ENCODE measurements at regions not wholly inside any gene's neighbourhood (a gene's known extent, or its start where the extent isn't known, plus 50 kb on each side); places are given as distances from the start of the nearest gene placed in this dataset.

GRCh38 chr5:82748688-82749460 lies 328.3 kb downstream of the TMEM167A start:
- TF ChIP-seq GABPA (IDR thresholded peaks at IDR 0.05; ENCODE audit: borderline replicate concordance, insufficient read depth, low read length) (no peak), CTCF (IDR thresholded peaks at IDR 0.05; ENCODE audit: control extremely low read depth in 1 of 3, insufficient read depth in 1 of 3, low read depth in 1 of 3, low read length in 3 of 3) (no peak), RAD21 (IDR thresholded peaks at IDR 0.05 in 1 of 2, conservative IDR thresholded peaks at IDR 0.05 in 1 of 2; ENCODE audit: low read depth in 2 of 2, low read length in 2 of 2) (no peak), POLR2AphosphoS5 (IDR thresholded peaks at IDR 0.05; ENCODE audit: low read depth, low read length) (no peak)
- TF ChIP-seq, protein P1, sequence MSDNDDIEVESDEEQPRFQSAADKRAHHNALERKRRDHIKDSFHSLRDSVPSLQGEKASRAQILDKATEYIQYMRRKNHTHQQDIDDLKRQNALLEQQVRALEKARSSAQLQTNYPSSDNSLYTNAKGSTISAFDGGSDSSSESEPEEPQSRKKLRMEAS (IDR thresholded peaks at IDR 0.05): no peak

Measured in H1 (cell line).